ENCODE measurements at regions not wholly inside any gene's neighbourhood (a gene's known extent, or its start where the extent isn't known, plus 50 kb on each side); places are given as distances from the start of the nearest gene placed in this dataset.

GRCh38 chr13:78323848-78324247 lies 279.5 kb downstream of the POU4F1 start:
- Histone ChIP-seq H2AFZ (ENCODE audit: low read depth, low read length) (no peak overlapping the region), H3K9me2 (ENCODE audit: insufficient read depth, low read length) (no peaks in the 10 kb centered on the region), H3K27me3 (ENCODE audit: insufficient read depth, low read depth, low read length) (no peaks in the 10 kb centered on the region), H3F3A (ENCODE audit: insufficient read depth, low read length, poor library complexity, severe bottlenecking) (peaks cover 6% of the 10 kb centered on the region), H3K27ac (ENCODE audit: low read length) (no peak overlapping the region), H3K9ac (ENCODE audit: low read length) (no peak overlapping the region), H3K9me3 (ENCODE audit: low read length) (no peaks in the 10 kb centered on the region), H3K4me3 (ENCODE audit: low read length) (no peak overlapping the region), H4K20me1 (ENCODE audit: insufficient read depth) (no peaks in the 10 kb centered on the region), H3K36me3 (ENCODE audit: insufficient read depth, low read length) (no peaks in the 10 kb centered on the region), H3K79me2 (replicated peaks; ENCODE audit: insufficient read depth, low read length) (no peaks in the 10 kb centered on the region), H3K4me2 (ENCODE audit: low read length) (no peak overlapping the region)
- TF ChIP-seq RAD21 (conservative IDR thresholded peaks at IDR 0.05), result no peak
- TF ChIP-seq CTCF (IDR thresholded peaks at IDR 0.05; ENCODE audit: poor library complexity, severe bottlenecking), result no peak
- no peak for TF ChIP-seq SMC3 (conservative IDR thresholded peaks at IDR 0.05; ENCODE audit: poor library complexity)
- TF ChIP-seq REST (IDR thresholded peaks at IDR 0.05; ENCODE audit: borderline replicate concordance), result no peak
- TF ChIP-seq EZH2 (IDR thresholded peaks at IDR 0.05; ENCODE audit: borderline replicate concordance, insufficient read depth, low read length, poor library complexity, severe bottlenecking), result no peak
- TF ChIP-seq EP300 (conservative IDR thresholded peaks at IDR 0.05; ENCODE audit: poor library complexity, severe bottlenecking), result no peak
- no peak for TF ChIP-seq MXI1 (conservative IDR thresholded peaks at IDR 0.05; ENCODE audit: poor library complexity, severe bottlenecking)

GRCh38 chr13:78323040-78323439 lies 280.3 kb downstream of the POU4F1 start:
- TF ChIP-seq EZH2 (IDR thresholded peaks at IDR 0.05; ENCODE audit: borderline replicate concordance, insufficient read depth, low read length, poor library complexity, severe bottlenecking) (no peak), POLR2AphosphoS5 (IDR thresholded peaks at IDR 0.05) (no peak), SMC3 (conservative IDR thresholded peaks at IDR 0.05; ENCODE audit: poor library complexity) (no peak), TAF1 (IDR thresholded peaks at IDR 0.05; ENCODE audit: low read depth) (no peak)
- no peak overlapping the region for H2AFZ ChIP-seq (ENCODE audit: low read depth, low read length)
- H3K9me2 ChIP-seq (ENCODE audit: insufficient read depth, low read length), result no peaks in the 10 kb centered on the region
- H3K27me3 ChIP-seq (ENCODE audit: insufficient read depth, low read depth, low read length), result no peaks in the 10 kb centered on the region
- H3K27ac ChIP-seq (ENCODE audit: low read length), result no peak overlapping the region
- no peaks in the 10 kb centered on the region for H3K36me3 ChIP-seq (ENCODE audit: insufficient read depth, low read length)
- peaks cover 6% of the 10 kb centered on the region for H3F3A ChIP-seq (ENCODE audit: insufficient read depth, low read length, poor library complexity, severe bottlenecking)
- no peaks in the 10 kb centered on the region for H4K20me1 ChIP-seq (ENCODE audit: insufficient read depth)
- no peaks in the 10 kb centered on the region for H3K9me3 ChIP-seq (ENCODE audit: low read length)
- H3K79me2 ChIP-seq (replicated peaks; ENCODE audit: insufficient read depth, low read length), result no peaks in the 10 kb centered on the region
- no peak overlapping the region for H3K4me3 ChIP-seq (ENCODE audit: low read length)
- H3K4me2 ChIP-seq (ENCODE audit: low read length), result no peak overlapping the region
- no peak overlapping the region for H3K9ac ChIP-seq (ENCODE audit: low read length)

Data from neural cell (in vitro differentiated cells).